HEK293T (cell line): ENCODE measurements at regions not wholly inside any gene's neighbourhood (a gene's known extent, or its start where the extent isn't known, plus 50 kb on each side); places are given as distances from the start of the nearest gene placed in this dataset.

Experiments
- ARNT ChIP-seq: fragments of 450-650 bp; IDR thresholded peaks from 2 replicates; pipeline ENCODE4 v1.6.1; 2017; ENCODE audit warnings: mild to moderate bottlenecking
- BHLHE40 ChIP-seq: fragments of 450-650 bp; IDR thresholded peaks from 2 replicates; pipeline ENCODE4 v1.6.1; 2016; ENCODE audit warnings: mild to moderate bottlenecking, moderate library complexity, borderline replicate concordance
- CTBP1 ChIP-seq: fragments of 450-650 bp; IDR thresholded peaks from 2 replicates; pipeline ENCODE4 v1.6.1; 2016; ENCODE audit warnings: borderline replicate concordance
- ELF4 ChIP-seq: fragments of 450-650 bp; IDR thresholded peaks from 2 replicates; pipeline ENCODE4 v1.6.1; 2017; ENCODE audit warnings: antibody characterized with exemption
- FOXA1 ChIP-seq: fragments of 450-650 bp; IDR thresholded peaks from 2 replicates; pipeline ENCODE4 v1.6.1; 2016; ENCODE audit warnings: mild to moderate bottlenecking
- FOXK2 ChIP-seq: fragments of 450-650 bp; IDR thresholded peaks from 2 replicates; pipeline ENCODE4 v1.6.1; 2016; ENCODE audit warnings: mild to moderate bottlenecking
- FOXM1 ChIP-seq: fragments of 450-650 bp; IDR thresholded peaks from 2 replicates; pipeline ENCODE4 v1.6.1; 2017; ENCODE audit warnings: mild to moderate bottlenecking, borderline replicate concordance
- L3MBTL2 ChIP-seq: fragments of 450-650 bp; conservative IDR thresholded peaks from 2 replicates; pipeline ENCODE4 v1.6.1; 2016; ENCODE audit warnings: mild to moderate bottlenecking
- NFRKB ChIP-seq: fragments of 450-650 bp; IDR thresholded peaks from 2 replicates; pipeline ENCODE4 v1.6.1; 2016; ENCODE audit warnings: mild to moderate bottlenecking, moderate library complexity
- PKNOX1 ChIP-seq: fragments of 450-650 bp; IDR thresholded peaks from 2 replicates; pipeline ENCODE4 v1.6.1; 2016
- SP1 ChIP-seq: fragments of 450-650 bp; IDR thresholded peaks from 2 replicates; pipeline ENCODE4 v1.6.1; 2017
- SUZ12 ChIP-seq: fragments of 450-650 bp; IDR thresholded peaks from 2 replicates; pipeline ENCODE4 v1.6.1; 2016; ENCODE audit warnings: mild to moderate bottlenecking
- TARDBP ChIP-seq: fragments of 450-650 bp; IDR thresholded peaks from 2 replicates; pipeline ENCODE4 v1.6.1; 2016
- ZNF384 ChIP-seq: fragments of 450-650 bp; IDR thresholded peaks from 2 replicates; pipeline ENCODE4 v1.6.1; 2016

- TF ChIP-seq ARNT (no peak), NFRKB (no peak), BHLHE40 (no peak), L3MBTL2 (no peak), PKNOX1 (no peak), ELF4 (no peak), SUZ12 (no peak), FOXA1 (no peak), SP1 (no peak), TARDBP (no peak), FOXK2 (no peak), CTBP1 (no peak), ZNF384 (no peak), FOXM1 (no peak)
These were observed 1519.8 kb upstream of the CDH9 start for GRCh38 chr5:28558196-28558595.
